ENCODE measurements at regions not wholly inside any gene's neighbourhood (a gene's known extent, or its start where the extent isn't known, plus 50 kb on each side); places are given as distances from the start of the nearest gene placed in this dataset.

GRCh38 chr12:107584563-107584962 is 101.0 kb upstream of the PWP1 start:
- no peak overlapping the region for H3K9ac ChIP-seq (ENCODE audit: extremely low read depth, insufficient read length, low read length)
- no peak overlapping the region for H3K14ac ChIP-seq (ENCODE audit: insufficient read depth, low read length)
- H3T11ph ChIP-seq (ENCODE audit: low read length), result no peak overlapping the region
- no peak overlapping the region for H4K91ac ChIP-seq (ENCODE audit: insufficient read length, low read depth, low read length)
- H3K4ac ChIP-seq (ENCODE audit: low read depth, low read length), result no peak overlapping the region
- H3K4me2 ChIP-seq (ENCODE audit: insufficient read depth, insufficient read length, low read length), result no peak overlapping the region
- no peak overlapping the region for H3K56ac ChIP-seq (ENCODE audit: insufficient read length, low read depth, low read length)
- H4K20me1 ChIP-seq (ENCODE audit: control insufficient read depth, insufficient read depth, insufficient read length), result no peaks in the 10 kb centered on the region
- no peak overlapping the region for H3K23ac ChIP-seq (ENCODE audit: insufficient read length, low read depth, low read length)
- no peak overlapping the region for H2BK20ac ChIP-seq (ENCODE audit: low read depth, low read length, poor library complexity, severe bottlenecking)
- Mint-ChIP-seq H3K27ac (peak overlapping the region in 1 of 3 experiments; percentile 75; a peak in 2 of 7 replicates), H3K4me1 (peaks cover 33 to 43% of the 10 kb centered on the region in 2 experiments), H3K27me3 (ENCODE audit: low read depth) (peaks cover 35% of the 10 kb centered on the region), H3K4me3 (no peak overlapping the region), H3K36me3 (ENCODE audit: insufficient read depth in 1 of 3, low read depth in 3 of 3) (peaks cover 0 to 8% (median 6%) of the 10 kb centered on the region in 3 experiments; a peak in 5 of 7 replicates), H3K9me3 (peaks cover 9 to 10% of the 10 kb centered on the region in 2 experiments; a peak in 4 of 5 replicates)
- no CpG with 5 or more reads among the region's 2 CpGs for WGBS (ENCODE audit: extremely low coverage, insufficient read length, low lambda C conversion rate)
- H3K18ac ChIP-seq (ENCODE audit: insufficient read length, low read depth, low read length), result no peak overlapping the region
- peaks cover 12% of the 10 kb centered on the region; the same call in 1 of the 2 replicates for H3K4me1 ChIP-seq (ENCODE audit: insufficient read depth, low read length)
- no peak overlapping the region for H2AK5ac ChIP-seq (ENCODE audit: insufficient read length, low read length)
- no peaks in the 10 kb centered on the region for H3K9me3 ChIP-seq (ENCODE audit: control insufficient read depth, low read depth, low read length)
- H4K8ac ChIP-seq (replicated peaks; ENCODE audit: insufficient read length, low read depth, low read length), result no peak overlapping the region
- DNase-seq, result no peak
- H4K5ac ChIP-seq (ENCODE audit: insufficient read length, low read depth, low read length), result no peak overlapping the region
- H2BK5ac ChIP-seq (ENCODE audit: insufficient read length, low read length), result no peak overlapping the region
- H2AFZ ChIP-seq (ENCODE audit: low read length), result no peak overlapping the region
- no peaks in the 10 kb centered on the region for H3K79me1 ChIP-seq (ENCODE audit: insufficient read depth, low read depth, low read length, poor library complexity, severe bottlenecking)
- H3K79me2 ChIP-seq (ENCODE audit: insufficient read depth, low read length), result no peaks in the 10 kb centered on the region
- H2BK15ac ChIP-seq (ENCODE audit: low read depth, low read length), result no peak overlapping the region
- H2BK120ac ChIP-seq (ENCODE audit: low read depth, low read length, poor library complexity, severe bottlenecking), result no peak overlapping the region
- H3K27ac ChIP-seq (ENCODE audit: insufficient read length, low read depth, low read length), result no peak overlapping the region
- no peaks in the 10 kb centered on the region for H3K23me2 ChIP-seq (ENCODE audit: insufficient read length, low read depth, low read length, poor library complexity, severe bottlenecking)
- 0 out of 2 replicates have a peak, but pooled peaks cover 2% of the 10 kb centered on the region for H3K27me3 ChIP-seq (ENCODE audit: insufficient read depth, low read length)
- no peak overlapping the region for H2BK12ac ChIP-seq (ENCODE audit: insufficient read length, low read depth, low read length)
- TF ChIP-seq CTCF (conservative IDR thresholded peaks at IDR 0.05), result no peak

All from H9 (cell line).